RWPE1 (cell line): ENCODE measurements at regions not wholly inside any gene's neighbourhood (a gene's known extent, or its start where the extent isn't known, plus 50 kb on each side); places are given as distances from the start of the nearest gene placed in this dataset.

Experiments
- CTCF ChIA-PET: fragments of 350-600 bp; sonication (Branson Sonifier 250); formaldehyde crosslinking; extraction: SDS; loops from one replicate; lab custom pipeline; 2021; lab: Yijun Ruan, JAX
- POLR2A ChIA-PET: fragments of 400-600 bp; formaldehyde crosslinking; extraction: SDS; loops from one replicate; lab custom pipeline; 2020; ENCODE audit warnings: antibody characterized with exemption; ENCODE audit not compliant: low non-redundant PET; lab: Yijun Ruan, JAX
- DNase-seq: peaks from one replicate; pipeline ENCODE4 v3.0.0; 2012; ENCODE audit warnings: low spot score
- H3K27ac ChIP-seq: fragments of 450-650 bp; 2 replicates; pipeline ENCODE4 v1.5.1; 2017
- TF ChIP-seq, protein P1 (sequence below): fragments of 450-650 bp; conservative IDR thresholded peaks from 2 replicates; pipeline ENCODE4 v1.5.1; 2017; ENCODE audit warnings: low read depth, mild to moderate bottlenecking

DNA sequence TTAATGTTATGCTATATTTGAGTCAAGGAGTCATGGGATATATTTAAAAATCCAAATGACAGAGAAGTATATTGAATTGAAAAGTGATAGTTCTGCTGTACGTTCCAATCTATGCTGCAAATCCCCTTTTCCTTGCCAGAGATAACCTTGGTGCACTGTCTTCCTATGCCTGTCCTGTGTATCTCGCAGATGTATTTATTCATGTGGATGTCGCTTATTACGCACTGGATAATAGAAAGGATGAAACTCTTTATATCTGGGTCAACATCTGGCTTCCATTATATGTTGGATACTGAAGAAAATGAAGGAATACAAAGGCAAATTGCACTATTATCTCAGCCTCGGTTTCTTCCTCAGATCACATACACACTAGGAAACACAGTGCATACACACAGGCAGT, 331.3 kb downstream of the BCKDHB start:
- H3K27ac ChIP-seq: no peak overlapping the region
- no peak for DNase-seq
- ChIA-PET CTCF (no interaction called here), POLR2A (no interaction called here)
- TF ChIP-seq, protein P1, sequence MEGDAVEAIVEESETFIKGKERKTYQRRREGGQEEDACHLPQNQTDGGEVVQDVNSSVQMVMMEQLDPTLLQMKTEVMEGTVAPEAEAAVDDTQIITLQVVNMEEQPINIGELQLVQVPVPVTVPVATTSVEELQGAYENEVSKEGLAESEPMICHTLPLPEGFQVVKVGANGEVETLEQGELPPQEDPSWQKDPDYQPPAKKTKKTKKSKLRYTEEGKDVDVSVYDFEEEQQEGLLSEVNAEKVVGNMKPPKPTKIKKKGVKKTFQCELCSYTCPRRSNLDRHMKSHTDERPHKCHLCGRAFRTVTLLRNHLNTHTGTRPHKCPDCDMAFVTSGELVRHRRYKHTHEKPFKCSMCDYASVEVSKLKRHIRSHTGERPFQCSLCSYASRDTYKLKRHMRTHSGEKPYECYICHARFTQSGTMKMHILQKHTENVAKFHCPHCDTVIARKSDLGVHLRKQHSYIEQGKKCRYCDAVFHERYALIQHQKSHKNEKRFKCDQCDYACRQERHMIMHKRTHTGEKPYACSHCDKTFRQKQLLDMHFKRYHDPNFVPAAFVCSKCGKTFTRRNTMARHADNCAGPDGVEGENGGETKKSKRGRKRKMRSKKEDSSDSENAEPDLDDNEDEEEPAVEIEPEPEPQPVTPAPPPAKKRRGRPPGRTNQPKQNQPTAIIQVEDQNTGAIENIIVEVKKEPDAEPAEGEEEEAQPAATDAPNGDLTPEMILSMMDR: no peak

DNA sequence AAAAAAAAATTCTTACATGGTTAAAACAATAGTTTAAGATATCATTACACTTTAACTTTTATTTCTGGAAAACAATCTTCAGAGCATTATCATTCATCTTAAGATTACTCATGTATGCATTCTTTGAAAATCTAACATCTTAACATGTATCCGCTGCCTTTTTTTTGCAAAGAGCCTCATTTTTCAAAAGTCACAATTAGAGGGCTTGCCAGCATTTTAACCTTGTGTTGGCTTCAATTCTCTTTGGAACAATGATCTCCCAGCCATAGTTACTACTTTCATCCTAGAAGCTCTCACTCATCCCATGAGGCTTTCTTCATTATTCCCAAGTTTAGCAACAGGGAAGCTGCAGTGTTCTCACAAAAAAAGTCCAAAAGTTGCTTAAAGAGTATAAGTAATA, 330.8 kb downstream of the BCKDHB start:
- TF ChIP-seq, protein P1: no peak
- no peak overlapping the region for H3K27ac ChIP-seq
- DNase-seq: no peak
- CTCF ChIA-PET: no interaction called here
- POLR2A ChIA-PET: no interaction called here

GRCh38 chr6:80436663-80437062, 330.2 kb downstream of the BCKDHB start:
- no peak overlapping the region for H3K27ac ChIP-seq
- no peak for DNase-seq
- CTCF ChIA-PET: no interaction called here
- POLR2A ChIA-PET: no interaction called here
- TF ChIP-seq, protein P1: no peak

DNA sequence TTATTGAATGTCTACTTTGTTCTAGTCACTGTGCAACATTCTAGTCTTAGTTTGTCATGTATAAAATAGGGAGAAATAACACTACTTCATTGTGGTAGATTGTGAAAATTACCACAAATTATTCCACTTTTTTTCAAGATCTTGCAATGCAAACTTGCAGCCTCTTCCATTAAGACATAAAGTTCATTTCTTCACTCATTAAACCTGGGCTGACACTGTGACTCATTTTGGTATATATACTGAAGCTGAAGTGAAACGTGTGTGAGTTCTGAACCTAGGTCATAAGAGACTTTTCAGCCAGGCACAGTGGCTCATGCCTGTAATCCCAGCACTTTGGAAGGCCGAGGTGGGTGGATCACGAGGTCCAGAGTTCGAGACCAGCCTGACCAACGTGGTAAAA, 329.0 kb downstream of the BCKDHB start:
- DNase-seq: no peak
- ChIA-PET POLR2A (no interaction called here), CTCF (interaction anchor here (0.6 kb wide), 2 partner anchors 170 to 1384 kb away, joined by 3 read pairs; no protein-coding TSS in a partner anchor)
- TF ChIP-seq, protein P1: no peak
- H3K27ac ChIP-seq: no peak overlapping the region

DNA sequence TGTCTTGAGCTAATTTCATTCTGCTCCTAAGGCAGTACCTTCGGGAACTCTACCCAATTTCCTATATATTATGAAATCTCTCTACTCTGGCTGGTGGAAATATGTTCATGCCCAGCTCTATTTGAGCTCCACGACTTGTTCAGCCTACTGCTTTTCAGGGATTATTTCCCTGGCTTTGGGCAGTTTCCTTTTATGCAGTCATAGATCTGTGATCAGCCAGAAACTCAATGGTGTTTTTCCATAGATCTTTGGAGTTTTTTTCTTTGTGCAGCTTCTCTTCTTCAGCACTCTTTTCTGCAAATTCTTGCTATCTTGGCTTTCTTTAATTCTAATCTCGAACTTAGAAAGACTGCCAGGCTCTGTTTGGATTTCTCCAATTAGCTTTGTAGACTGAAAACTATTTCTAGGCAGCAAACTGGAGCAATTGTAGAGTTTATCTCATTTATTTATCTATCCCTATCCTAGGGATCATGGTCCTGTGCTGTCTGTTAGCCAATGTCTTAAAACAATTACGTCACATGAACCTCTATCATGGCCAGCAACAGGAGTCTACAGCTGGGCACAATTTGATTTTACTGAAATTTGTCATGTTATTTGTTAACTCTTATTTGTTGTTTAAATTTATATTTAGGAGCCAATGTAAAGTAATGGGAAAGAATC, 328.4 kb downstream of the BCKDHB start:
- TF ChIP-seq, protein P1: no peak
- no peak for DNase-seq
- CTCF ChIA-PET: interaction anchor here (0.6 to 0.8 kb wide), 2 partner anchors 12 to 1384 kb away, joined by 3 read pairs; no protein-coding TSS in a partner anchor
- POLR2A ChIA-PET: no interaction called here
- no peak overlapping the region for H3K27ac ChIP-seq

- H3K27ac ChIP-seq: no peak overlapping the region
- ChIA-PET POLR2A (no interaction called here), CTCF (no interaction called here)
- no peak for DNase-seq
- TF ChIP-seq, protein P1: no peak
These were observed 327.2 kb downstream of the BCKDHB start for GRCh38 chr6:80433673-80434025.
